Aorta (tissue), 5 donors: ENCODE measurements at regions not wholly inside any gene's neighbourhood (a gene's known extent, or its start where the extent isn't known, plus 50 kb on each side); places are given as distances from the start of the nearest gene placed in this dataset.

Source experiments
- ATAC-seq: fragments of 200-7000 bp; cut with Tn5 transposase; one replicate; pipeline ENCODE4 v1.9.1; 2022; ENCODE audit warnings: moderate library complexity; ENCODE audit not compliant: low FRiP score
- DNase-seq, 2 donors: peaks; one replicate each; pipeline ENCODE4 v3.0.0-alpha.2; 2020
- H3K27ac ChIP-seq, 2 donors: one replicate each; pipeline ENCODE4 v1.5.1; 2013; ENCODE audit warnings: low read length in 2 of 2, mild to moderate bottlenecking in 2 of 2, moderate library complexity in 2 of 2, control low read depth in 1 of 2, inconsistent platforms in 1 of 2, low read depth in 1 of 2
- H3K27me3 ChIP-seq, 2 donors: one replicate each; pipeline ENCODE4 v1.6.1; 2013; ENCODE audit warnings: control low read depth in 1 of 2, low read length in 1 of 2, mild to moderate bottlenecking in 1 of 2, moderate library complexity in 1 of 2; ENCODE audit not compliant: insufficient read depth in 2 of 2, control insufficient read depth in 1 of 2
- H3K36me3 ChIP-seq, 2 donors: one replicate each; pipeline ENCODE4 v1.6.1; 2013; ENCODE audit warnings: control low read depth in 1 of 2, low read length in 1 of 2, mild to moderate bottlenecking in 1 of 2; ENCODE audit not compliant: insufficient read depth in 2 of 2, control insufficient read depth in 1 of 2
- H3K4me1 ChIP-seq, 2 donors: one replicate each; pipeline ENCODE4 v1.6.1; 2013; ENCODE audit warnings: low read length in 2 of 2, control low read depth in 1 of 2, mild to moderate bottlenecking in 1 of 2, moderate library complexity in 1 of 2; ENCODE audit not compliant: insufficient read depth in 2 of 2, control insufficient read depth in 1 of 2
- H3K4me3 ChIP-seq, 2 donors: one replicate each; pipeline ENCODE4 v1.5.1; 2013; ENCODE audit warnings: low read length in 2 of 2, control low read depth in 1 of 2, mild to moderate bottlenecking in 1 of 2
- H3K9me3 ChIP-seq: one replicate; pipeline ENCODE4 v1.6.1; 2013; ENCODE audit warnings: mild to moderate bottlenecking, low read length; ENCODE audit not compliant: control insufficient read depth
- WGBS, 2 donors: extraction: QIAGEN DNeasy Blood & Tissue Kit; methylation state at CpG; one replicate each; pipeline ENCODE4 v1.1.7; 2013; 5-methylcytosine and 5-hydroxymethylcytosine counted together
- intact Hi-C, 2 donors: fragments of 100-400 bp; cut with DNase I; formaldehyde crosslinking; loops; one replicate each; pipeline versions ENCODE4 v1.14.2 to v1.15.0; 2022
- donor health status: healthy with polysubstance abuse.
- donor health status: Bipolar disorder and iron deficiency.
- donor health status: DM: no; HTN: no; CAD: no.
- donor health status: DM: no; HTN: no; CAD: no.
- donor health status: DM: yes; HTN: yes; CAD: no.

- ATAC-seq = no peak
- no peak for DNase-seq
- no peaks in the 10 kb centered on the region for H3K27me3 ChIP-seq
- no peak overlapping the region for H3K4me3 ChIP-seq
- H3K9me3 ChIP-seq = no peaks in the 10 kb centered on the region
- intact Hi-C loops = no loop called here
- peaks cover 0 to 9% of the 10 kb centered on the region in 2 donors for H3K4me1 ChIP-seq
- H3K36me3 ChIP-seq = no peaks in the 10 kb centered on the region
- H3K27ac ChIP-seq = no peak overlapping the region
Observed at GRCh38 chr3:24591191-24591590, 96.5 kb upstream of the THRB start.

- WGBS, 2 donors = 94 to 97% methylated on average over 5 of the region's 5 CpGs
- ATAC-seq (no peak), DNase-seq (no peak)
- Histone ChIP-seq H3K4me1 (peaks cover 0 to 9% of the 10 kb centered on the region in 2 donors), H3K27ac (no peak overlapping the region), H3K36me3 (no peaks in the 10 kb centered on the region), H3K9me3 (no peaks in the 10 kb centered on the region), H3K4me3 (no peak overlapping the region), H3K27me3 (no peaks in the 10 kb centered on the region)
- intact Hi-C loops = no loop called here
Observed at GRCh38 chr3:24591661-24592555, 97.3 kb upstream of the THRB start.

- Histone ChIP-seq H3K27me3 (no peaks in the 10 kb centered on the region), H3K27ac (no peak overlapping the region), H3K4me3 (no peak overlapping the region), H3K9me3 (no peaks in the 10 kb centered on the region), H3K36me3 (no peaks in the 10 kb centered on the region), H3K4me1 (no peaks in the 10 kb centered on the region)
- intact Hi-C loops = no loop called here
- no peak for DNase-seq
- ATAC-seq = no peak
Observed at GRCh38 chr3:24594161-24594560, 99.5 kb upstream of the THRB start.

- ATAC-seq (no peak), DNase-seq (no peak)
- Histone ChIP-seq H3K36me3 (no peaks in the 10 kb centered on the region), H3K9me3 (no peaks in the 10 kb centered on the region), H3K4me1 (no peaks in the 10 kb centered on the region), H3K27me3 (no peaks in the 10 kb centered on the region), H3K4me3 (no peak overlapping the region), H3K27ac (no peak overlapping the region)
- intact Hi-C loops = no loop called here
- 78 to 87% methylated on average over 2 of the region's 2 CpGs for WGBS, 2 donors
Observed at GRCh38 chr3:24595796-24596195, 101.1 kb upstream of the THRB start.

- intact Hi-C loops = no loop called here
- Histone ChIP-seq H3K4me3 (no peak overlapping the region), H3K9me3 (no peaks in the 10 kb centered on the region), H3K36me3 (no peaks in the 10 kb centered on the region), H3K27ac (no peak overlapping the region), H3K27me3 (no peaks in the 10 kb centered on the region), H3K4me1 (no peaks in the 10 kb centered on the region)
- 64 to 69% methylated on average over 2 of the region's 2 CpGs for WGBS, 2 donors
- no peak for ATAC-seq
- no peak for DNase-seq
Observed at GRCh38 chr3:24596626-24597025, 102.0 kb upstream of the THRB start.

- Histone ChIP-seq H3K36me3 (no peaks in the 10 kb centered on the region), H3K27me3 (no peaks in the 10 kb centered on the region), H3K9me3 (no peaks in the 10 kb centered on the region), H3K4me3 (no peak overlapping the region), H3K27ac (no peak overlapping the region), H3K4me1 (no peaks in the 10 kb centered on the region)
- no peak for DNase-seq
- ATAC-seq = no peak
- WGBS, 2 donors = 78 to 86% methylated on average over 7 of the region's 7 CpGs
- intact Hi-C loops = no loop called here
Observed at GRCh38 chr3:24598695-24599470, 104.2 kb upstream of the THRB start.

GRCh38 chr3:24601066-24601939 lies 106.7 kb upstream of the THRB start:
- intact Hi-C loops = no loop called here
- Histone ChIP-seq H3K27ac (no peak overlapping the region), H3K36me3 (no peaks in the 10 kb centered on the region), H3K27me3 (no peaks in the 10 kb centered on the region), H3K4me1 (no peaks in the 10 kb centered on the region), H3K4me3 (no peak overlapping the region), H3K9me3 (no peaks in the 10 kb centered on the region)
- DNase-seq = peak in 1 of 2 donors; percentile 44
- 80 to 85% methylated on average over 13 of the region's 13 CpGs for WGBS, 2 donors
- ATAC-seq = no peak

GRCh38 chr3:24604215-24604614 lies 109.6 kb upstream of the THRB start:
- 94 to 96% methylated on average over 1 of the region's 1 CpG for WGBS, 2 donors
- no peak for DNase-seq
- intact Hi-C loops = no loop called here

More at GRCh38 chr3:24604215-24604614, 109.6 kb upstream of the THRB start:
- H3K27ac ChIP-seq = no peak overlapping the region
- no peaks in the 10 kb centered on the region for H3K27me3 ChIP-seq
- no peaks in the 10 kb centered on the region for H3K36me3 ChIP-seq
- no peaks in the 10 kb centered on the region for H3K9me3 ChIP-seq
- H3K4me1 ChIP-seq = peaks cover 0 to 4% of the 10 kb centered on the region in 2 donors
- ATAC-seq = no peak
- H3K4me3 ChIP-seq = no peak overlapping the region
